ENCODE measurements at regions not wholly inside any gene's neighbourhood (a gene's known extent, or its start where the extent isn't known, plus 50 kb on each side); places are given as distances from the start of the nearest gene placed in this dataset.

DNA sequence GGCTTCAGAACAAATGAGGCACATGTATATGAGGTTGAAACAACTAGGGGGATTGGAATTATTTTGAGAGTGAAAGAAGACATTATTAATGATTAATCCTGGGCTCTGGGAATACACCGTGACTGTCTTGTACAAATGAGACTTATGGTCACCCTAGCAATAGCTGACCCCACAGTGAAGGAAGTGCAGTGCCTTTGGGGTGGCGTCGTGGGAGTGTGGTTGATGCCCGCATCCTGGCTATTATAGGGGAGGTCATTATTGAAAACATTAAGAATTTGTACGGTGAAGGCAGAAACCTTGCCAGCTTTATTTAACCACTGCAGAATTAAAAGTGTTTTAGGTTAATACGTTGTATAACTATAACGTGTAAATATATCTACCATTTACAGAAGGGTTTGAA is 296.7 kb downstream of the CYRIA start:
- TF ChIP-seq CTCF (IDR thresholded peaks at IDR 0.05) (no peak), POLR2A (IDR thresholded peaks at IDR 0.05) (no peak)

All from gastroesophageal sphincter (tissue), 3 donors.